ENCODE measurements at regions not wholly inside any gene's neighbourhood (a gene's known extent, or its start where the extent isn't known, plus 50 kb on each side); places are given as distances from the start of the nearest gene placed in this dataset.
"Not testable (repeated sequence)": the region's sequence is repeated elsewhere in the genome, so short reads cannot be mapped to it uniquely, and the experiment has no call there.

GRCh38 chr5:2810644-2811043, 59.2 kb upstream of the IRX2 start:
- no peak for DNase-seq

DNA sequence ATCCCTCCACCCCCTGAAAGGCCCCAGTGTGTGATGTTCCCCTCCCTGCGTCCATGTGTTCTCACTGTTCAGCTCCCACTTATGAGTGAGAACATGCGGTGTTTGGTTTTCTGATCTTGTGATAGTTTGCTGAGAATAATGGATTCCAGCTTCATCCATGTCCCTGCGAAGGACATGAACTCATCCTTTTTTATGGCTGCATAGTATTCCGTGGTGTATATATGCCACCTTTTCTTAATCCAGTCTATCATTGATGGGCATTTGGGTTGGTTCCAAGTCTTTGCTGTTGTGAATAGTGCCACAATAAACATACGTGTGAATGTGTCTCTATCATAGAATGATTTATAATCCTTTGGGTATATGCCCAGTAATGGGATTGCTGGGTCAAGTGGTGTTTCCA, 55.8 kb upstream of the IRX2 start:
- not testable (repeated sequence) for DNase-seq

DNA sequence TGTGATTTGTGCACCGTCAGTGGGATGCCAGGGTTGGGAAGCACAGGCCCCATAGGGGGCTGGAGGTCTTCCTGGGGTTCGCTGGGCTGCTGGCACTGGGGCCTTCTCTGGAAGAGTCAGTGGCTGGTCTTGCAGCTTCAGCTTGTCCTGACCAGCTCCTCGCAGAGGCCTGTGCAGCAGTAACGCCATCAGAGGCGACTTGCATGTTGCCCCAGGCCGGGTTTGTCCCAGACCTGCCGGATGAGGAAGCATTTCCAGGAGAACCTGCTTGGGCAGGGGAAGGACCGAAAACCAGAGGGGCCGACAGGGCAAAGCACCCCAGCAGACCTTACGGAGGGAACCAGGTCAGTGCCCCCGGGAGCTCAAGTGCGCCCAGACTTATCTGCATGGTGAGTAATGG, 54.7 kb upstream of the IRX2 start:
- DNase-seq, result no peak

DNA sequence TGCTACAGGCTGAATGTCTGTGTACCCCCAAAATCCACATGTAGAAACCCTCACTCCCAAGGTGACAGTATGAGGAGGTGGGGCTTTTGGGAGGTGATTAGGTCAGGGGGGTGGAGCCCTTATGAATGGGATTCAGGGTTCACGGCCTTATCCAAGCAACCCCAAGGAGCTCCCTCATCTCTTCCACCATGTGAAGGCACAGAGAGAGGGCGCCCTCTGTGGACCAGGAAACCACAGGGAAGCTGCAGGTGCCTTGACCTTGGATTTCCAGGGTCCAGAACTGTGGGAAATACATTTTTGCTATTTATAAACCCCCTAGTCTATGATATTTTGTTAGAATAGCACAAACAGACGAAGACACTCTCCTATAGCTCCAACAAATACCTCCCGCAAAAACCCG, 53.6 kb upstream of the IRX2 start:
- DNase-seq, result no peak

- DNase-seq, result no peak
These were observed 52.3 kb upstream of the IRX2 start for GRCh38 chr5:2803751-2804150.

GRCh38 chr5:2802693-2803365, 51.4 kb upstream of the IRX2 start:
- no peak for DNase-seq

DNA sequence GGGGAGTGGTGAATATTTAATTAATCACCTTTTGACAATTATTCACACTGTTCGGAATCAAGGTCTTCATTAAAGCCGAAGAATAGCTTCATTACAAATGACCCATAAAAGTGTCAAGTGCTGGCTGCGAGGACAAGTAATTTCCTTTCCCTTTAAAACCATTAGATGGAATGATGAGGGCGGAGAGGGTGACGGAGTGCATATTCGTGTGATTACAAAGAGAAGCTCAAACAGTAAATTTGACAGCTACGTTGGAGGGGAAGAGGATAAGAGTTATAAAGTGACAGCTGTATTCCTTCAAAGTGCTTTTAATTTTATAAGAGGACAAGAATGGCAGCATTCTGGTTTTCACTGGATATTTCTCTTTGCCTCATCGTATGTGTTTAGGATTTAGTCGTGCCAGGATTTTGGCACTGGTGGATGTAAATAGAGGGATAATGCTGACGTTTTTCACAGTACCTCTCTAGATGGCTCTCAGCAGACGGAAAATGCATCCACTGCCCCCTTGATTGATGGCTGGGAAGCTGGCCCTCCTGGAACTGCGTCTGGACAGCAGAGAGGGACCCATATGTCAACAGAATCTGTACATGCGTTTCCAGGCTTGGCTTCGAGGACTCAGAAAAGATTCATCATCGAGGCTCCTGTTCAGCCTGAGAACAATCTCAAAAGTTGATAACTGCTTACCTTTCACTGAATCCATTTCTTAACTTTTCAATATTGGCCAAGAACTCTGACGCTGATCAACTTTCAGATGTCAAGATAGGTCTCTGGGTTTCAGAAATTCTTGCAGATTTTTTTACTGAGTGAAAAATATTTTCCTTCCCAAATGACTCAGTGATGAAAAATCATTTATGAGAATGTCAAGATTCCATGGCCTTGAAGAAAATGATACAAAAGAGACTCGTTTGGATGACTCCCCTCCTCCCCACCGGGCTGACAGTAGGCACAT, 50.4 kb upstream of the IRX2 start:
- DNase-seq, result no peak
